MM.1S (cell line): ENCODE measurements at regions not wholly inside any gene's neighbourhood (a gene's known extent, or its start where the extent isn't known, plus 50 kb on each side); places are given as distances from the start of the nearest gene placed in this dataset.

Experiments
- EZH2 ChIP-seq: fragments of 300-600 bp; sonication (generic); optimal IDR thresholded peaks from 2 replicates; pipeline ENCODE3; 2017; ENCODE audit warnings: low read depth, mild to moderate bottlenecking, antibody characterized with exemption, low read length, mixed read lengths
- EZH2phosphoT487 ChIP-seq: fragments of 300-600 bp; sonication (generic); IDR thresholded peaks from 2 replicates; pipeline ENCODE4 v1.6.1; 2018; ENCODE audit warnings: antibody characterized with exemption, low read length

GRCh38 chr14:83864106-83864505, 1665.8 kb upstream of the FLRT2 start:
- TF ChIP-seq EZH2phosphoT487 (no peak), EZH2 (no peak)
